ENCODE measurements at regions not wholly inside any gene's neighbourhood (a gene's known extent, or its start where the extent isn't known, plus 50 kb on each side); places are given as distances from the start of the nearest gene placed in this dataset.

DNA sequence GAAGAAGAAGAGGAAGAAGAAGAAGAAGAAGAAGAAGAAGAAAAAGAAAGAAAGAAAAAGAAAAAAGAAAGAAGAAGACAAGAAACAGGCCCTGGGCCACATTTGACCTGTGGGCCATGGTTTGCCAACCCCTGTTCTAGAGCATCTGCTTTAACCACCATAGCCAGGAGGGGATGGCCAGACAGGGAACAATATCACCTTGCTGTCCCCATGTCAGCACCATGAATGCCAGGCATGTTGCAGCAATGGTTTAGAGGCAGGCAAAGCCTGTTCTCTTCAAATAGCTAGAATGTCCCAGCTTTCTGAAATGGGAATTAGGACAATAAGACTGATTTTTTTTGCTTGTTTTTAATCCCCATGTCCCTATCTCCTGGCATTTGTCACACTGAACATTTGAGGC is 338.6 kb upstream of the PLET1 start:
- no peaks in the 10 kb centered on the region for H3K36me3 ChIP-seq (replicated peaks; ENCODE audit: low read depth, low read length)
- peaks cover 32% of the 10 kb centered on the region for H3K27me3 ChIP-seq (ENCODE audit: low read depth, low read length)
- no peak overlapping the region for H3K9ac ChIP-seq (ENCODE audit: low read length)
- no peaks in the 10 kb centered on the region for H3K4me1 ChIP-seq (ENCODE audit: low read length)
- TF ChIP-seq, protein P1, sequence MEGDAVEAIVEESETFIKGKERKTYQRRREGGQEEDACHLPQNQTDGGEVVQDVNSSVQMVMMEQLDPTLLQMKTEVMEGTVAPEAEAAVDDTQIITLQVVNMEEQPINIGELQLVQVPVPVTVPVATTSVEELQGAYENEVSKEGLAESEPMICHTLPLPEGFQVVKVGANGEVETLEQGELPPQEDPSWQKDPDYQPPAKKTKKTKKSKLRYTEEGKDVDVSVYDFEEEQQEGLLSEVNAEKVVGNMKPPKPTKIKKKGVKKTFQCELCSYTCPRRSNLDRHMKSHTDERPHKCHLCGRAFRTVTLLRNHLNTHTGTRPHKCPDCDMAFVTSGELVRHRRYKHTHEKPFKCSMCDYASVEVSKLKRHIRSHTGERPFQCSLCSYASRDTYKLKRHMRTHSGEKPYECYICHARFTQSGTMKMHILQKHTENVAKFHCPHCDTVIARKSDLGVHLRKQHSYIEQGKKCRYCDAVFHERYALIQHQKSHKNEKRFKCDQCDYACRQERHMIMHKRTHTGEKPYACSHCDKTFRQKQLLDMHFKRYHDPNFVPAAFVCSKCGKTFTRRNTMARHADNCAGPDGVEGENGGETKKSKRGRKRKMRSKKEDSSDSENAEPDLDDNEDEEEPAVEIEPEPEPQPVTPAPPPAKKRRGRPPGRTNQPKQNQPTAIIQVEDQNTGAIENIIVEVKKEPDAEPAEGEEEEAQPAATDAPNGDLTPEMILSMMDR (IDR thresholded peaks at IDR 0.05; ENCODE audit: low read depth, low read length), result no peak
- no peak overlapping the region for H3K4me2 ChIP-seq (ENCODE audit: low read length)
- H3K79me2 ChIP-seq (ENCODE audit: low read length), result no peaks in the 10 kb centered on the region
- H2AFZ ChIP-seq (ENCODE audit: low read depth, low read length), result no peak overlapping the region
- H4K20me1 ChIP-seq (ENCODE audit: insufficient read depth, low read length), result no peaks in the 10 kb centered on the region
- no peak overlapping the region for H3K27ac ChIP-seq (ENCODE audit: low read length)
- no peaks in the 10 kb centered on the region for H3K9me3 ChIP-seq (ENCODE audit: insufficient read depth, low read length)
- H3K4me3 ChIP-seq (ENCODE audit: low read length), result no peak overlapping the region

DNA sequence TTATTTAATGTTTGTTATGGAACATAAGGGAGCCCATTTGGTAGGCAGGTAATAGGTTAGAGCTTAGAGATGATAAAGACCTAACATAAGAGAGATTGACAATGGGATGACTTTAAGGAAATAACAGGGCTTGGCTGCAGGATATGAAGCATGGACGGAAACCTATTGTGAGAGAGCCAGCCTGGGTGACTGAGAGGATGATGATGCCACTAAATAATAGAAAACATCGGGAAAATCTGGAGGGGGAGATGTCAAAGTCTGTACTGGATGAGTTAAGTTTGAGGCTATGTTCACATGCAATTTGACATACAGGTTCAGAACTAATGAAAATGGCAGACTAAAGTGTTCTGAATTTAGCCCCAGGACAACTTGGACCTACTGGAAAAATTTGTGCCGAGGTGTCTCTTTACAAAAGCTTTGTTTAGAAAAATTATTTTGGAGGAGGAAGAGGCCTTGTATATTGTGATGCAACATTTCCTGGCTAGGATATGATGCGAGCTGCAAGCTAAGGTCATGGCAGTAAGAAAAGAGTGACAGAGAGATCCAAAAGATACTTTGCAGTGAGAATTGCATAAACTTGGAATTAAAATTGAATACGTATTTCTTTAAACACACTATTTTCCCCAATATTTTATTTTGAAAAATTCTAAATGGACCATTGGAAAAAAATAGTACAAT is 339.3 kb upstream of the PLET1 start:
- Histone ChIP-seq H3K4me2 (ENCODE audit: low read length) (no peak overlapping the region), H3K27ac (ENCODE audit: low read length) (no peak overlapping the region), H3K9ac (ENCODE audit: low read length) (no peak overlapping the region), H4K20me1 (ENCODE audit: insufficient read depth, low read length) (no peaks in the 10 kb centered on the region), H3K4me1 (ENCODE audit: low read length) (no peaks in the 10 kb centered on the region), H3K79me2 (ENCODE audit: low read length) (no peaks in the 10 kb centered on the region), H3K4me3 (ENCODE audit: low read length) (no peak overlapping the region), H2AFZ (ENCODE audit: low read depth, low read length) (no peak overlapping the region), H3K9me3 (ENCODE audit: insufficient read depth, low read length) (no peaks in the 10 kb centered on the region), H3K27me3 (ENCODE audit: low read depth, low read length) (peaks cover 27% of the 10 kb centered on the region), H3K36me3 (replicated peaks; ENCODE audit: low read depth, low read length) (no peaks in the 10 kb centered on the region)
- TF ChIP-seq, protein P1 (IDR thresholded peaks at IDR 0.05; ENCODE audit: low read depth, low read length), result no peak
- TF ChIP-seq EZH2phosphoT487 (IDR thresholded peaks at IDR 0.05; ENCODE audit: low read depth), result no peak

DNA sequence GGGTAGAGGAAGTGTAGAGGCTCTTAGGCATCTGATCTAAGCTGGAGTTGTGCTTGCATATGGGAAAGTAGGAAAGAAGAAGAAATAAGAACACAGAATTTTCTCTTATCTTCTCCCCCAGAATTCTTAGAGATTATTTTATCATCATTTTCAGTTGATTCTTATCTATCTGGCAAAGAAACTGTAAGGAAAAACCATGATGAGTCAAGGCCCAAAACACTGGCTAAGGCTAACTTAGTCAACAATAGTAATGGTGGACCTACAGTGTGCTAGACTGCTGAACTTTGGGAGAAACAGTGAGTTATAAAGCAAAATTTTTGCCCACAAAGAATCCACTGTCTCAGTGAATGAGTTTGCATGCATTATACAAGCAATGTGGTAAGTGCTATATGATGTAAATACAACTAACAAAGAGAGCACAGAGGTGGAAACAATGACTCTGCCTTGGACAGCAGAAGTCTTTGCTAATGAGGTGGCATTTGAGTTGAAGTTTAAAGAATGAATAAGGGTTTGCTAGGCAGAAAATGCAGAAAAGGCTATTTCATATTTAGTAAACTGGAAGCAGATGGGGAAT is 344.5 kb upstream of the PLET1 start:
- Histone ChIP-seq H3K36me3 (replicated peaks; ENCODE audit: low read depth, low read length) (no peaks in the 10 kb centered on the region), H3K4me3 (ENCODE audit: low read length) (no peak overlapping the region), H3K27ac (ENCODE audit: low read length) (no peak overlapping the region), H4K20me1 (ENCODE audit: insufficient read depth, low read length) (no peaks in the 10 kb centered on the region), H3K4me1 (ENCODE audit: low read length) (no peaks in the 10 kb centered on the region), H3K9me3 (ENCODE audit: insufficient read depth, low read length) (no peaks in the 10 kb centered on the region), H3K27me3 (ENCODE audit: low read depth, low read length) (peaks cover 31% of the 10 kb centered on the region), H2AFZ (ENCODE audit: low read depth, low read length) (no peak overlapping the region), H3K79me2 (ENCODE audit: low read length) (no peaks in the 10 kb centered on the region), H3K9ac (ENCODE audit: low read length) (no peak overlapping the region), H3K4me2 (ENCODE audit: low read length) (no peak overlapping the region)
- no peak for TF ChIP-seq EZH2phosphoT487 (IDR thresholded peaks at IDR 0.05; ENCODE audit: low read depth)
- TF ChIP-seq, protein P1 (IDR thresholded peaks at IDR 0.05; ENCODE audit: low read depth, low read length), result no peak

DNA sequence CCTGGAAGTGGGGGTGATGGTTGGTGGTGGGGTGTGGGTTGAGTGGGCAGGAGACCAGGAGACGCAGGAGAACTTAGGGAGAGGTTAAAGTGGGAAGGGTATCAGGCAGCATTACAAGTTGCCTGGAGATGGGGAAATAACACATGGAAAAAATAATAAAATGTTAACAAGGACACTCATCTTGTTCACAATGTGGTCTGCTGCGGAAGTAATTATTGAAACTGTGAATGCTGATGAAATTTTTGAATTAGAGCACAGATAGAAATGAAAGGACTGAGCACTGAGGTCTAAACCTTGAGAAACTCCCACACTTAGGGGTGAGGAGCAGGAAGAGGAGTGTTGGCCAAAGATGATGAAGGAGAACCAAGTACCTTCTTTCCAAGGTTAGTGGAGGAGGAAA is 346.0 kb upstream of the PLET1 start:
- H3K4me1 ChIP-seq (ENCODE audit: low read length), result no peaks in the 10 kb centered on the region
- H3K9ac ChIP-seq (ENCODE audit: low read length), result no peak overlapping the region
- no peaks in the 10 kb centered on the region for H3K36me3 ChIP-seq (replicated peaks; ENCODE audit: low read depth, low read length)
- no peak overlapping the region for H3K27ac ChIP-seq (ENCODE audit: low read length)
- no peak for TF ChIP-seq EZH2phosphoT487 (IDR thresholded peaks at IDR 0.05; ENCODE audit: low read depth)
- TF ChIP-seq, protein P1 (IDR thresholded peaks at IDR 0.05; ENCODE audit: low read depth, low read length), result no peak
- H3K9me3 ChIP-seq (ENCODE audit: insufficient read depth, low read length), result no peaks in the 10 kb centered on the region
- H3K4me3 ChIP-seq (ENCODE audit: low read length), result no peak overlapping the region
- peaks cover 34% of the 10 kb centered on the region for H3K27me3 ChIP-seq (ENCODE audit: low read depth, low read length)
- no peak overlapping the region for H2AFZ ChIP-seq (ENCODE audit: low read depth, low read length)
- H3K79me2 ChIP-seq (ENCODE audit: low read length), result no peaks in the 10 kb centered on the region
- H4K20me1 ChIP-seq (ENCODE audit: insufficient read depth, low read length), result no peaks in the 10 kb centered on the region
- no peak overlapping the region for H3K4me2 ChIP-seq (ENCODE audit: low read length)

All from OCI-LY3 (cell line).